ENCODE measurements at regions not wholly inside any gene's neighbourhood (a gene's known extent, or its start where the extent isn't known, plus 50 kb on each side); places are given as distances from the start of the nearest gene placed in this dataset.
A peak's percentile ranks its signal among the peaks of the same experiment; 100 is the strongest.

GRCh38 chr9:129336601-129337331 is 158.7 kb upstream of the IER5L start:
- H3K27ac Mint-ChIP-seq: peak overlapping the region; percentile 69
- H3K36me3 Mint-ChIP-seq (ENCODE audit: low read depth): no peaks in the 10 kb centered on the region
- peak; percentile 65 for ATAC-seq (ENCODE audit: poor library complexity)
- POLR2A ChIA-PET: interaction anchor here (0.8 to 1.8 kb wide), 3 partner anchors 11 to 159 kb away, joined by 3 to 6 read pairs (median 3); partner anchors contain the start of gene IER5L
- CTCF ChIA-PET: no interaction called here
- no peaks in the 10 kb centered on the region for H3K27me3 Mint-ChIP-seq
- no peaks in the 10 kb centered on the region for H3K9me3 ChIP-seq (ENCODE audit: control insufficient read depth in 1 of 2, insufficient read depth in 1 of 2, low read length in 2 of 2)
- intact Hi-C loops (cut with DNase I, micrococcal nuclease): loop anchor here in 1 of 2 experiments (5.0 kb wide), 1 partner anchor 164 kb away; no protein-coding TSS in a partner anchor
- H3K27ac ChIP-seq (ENCODE audit: low read depth in 1 of 2, low read length in 2 of 2): no peak overlapping the region
- peak overlapping the region; percentile 54 for H3K4me3 ChIP-seq (ENCODE audit: low read length)
- H3K4me1 Mint-ChIP-seq (ENCODE audit: low read depth): peaks cover 27% of the 10 kb centered on the region
- no peaks in the 10 kb centered on the region for H3K9me3 Mint-ChIP-seq
- peak in 10 of 14 experiments; percentile 12 to 68 (median 35) for DNase-seq
- no peaks in the 10 kb centered on the region for H3K27me3 ChIP-seq (ENCODE audit: control insufficient read depth in 1 of 2, insufficient read depth in 2 of 2, low read length in 2 of 2)
- no peak for TF ChIP-seq CTCF (IDR thresholded peaks at IDR 0.05)
- no peaks in the 10 kb centered on the region for H3K36me3 ChIP-seq (ENCODE audit: insufficient read depth, low read length)
- peak overlapping the region; percentile 89 for H3K4me3 Mint-ChIP-seq
- peaks cover 36% of the 10 kb centered on the region for H3K4me1 ChIP-seq (ENCODE audit: insufficient read depth, low read length)

- Mint-ChIP-seq H3K27ac (no peak overlapping the region), H3K36me3 (ENCODE audit: low read depth) (no peaks in the 10 kb centered on the region), H3K27me3 (no peaks in the 10 kb centered on the region), H3K4me3 (peak overlapping the region; percentile 89), H3K9me3 (peaks cover under 1% of the 10 kb centered on the region), H3K4me1 (ENCODE audit: low read depth) (peaks cover 27% of the 10 kb centered on the region)
- intact Hi-C loops (cut with DNase I, micrococcal nuclease): loop anchor here in 1 of 2 experiments (5.0 kb wide), 1 partner anchor 164 kb away; no protein-coding TSS in a partner anchor
- H3K4me1 ChIP-seq (ENCODE audit: insufficient read depth, low read length): peaks cover 36% of the 10 kb centered on the region
- DNase-seq (no peak), ATAC-seq (ENCODE audit: poor library complexity) (no peak)
- CTCF ChIA-PET: no interaction called here
- H3K9me3 ChIP-seq (ENCODE audit: control insufficient read depth in 1 of 2, insufficient read depth in 1 of 2, low read length in 2 of 2): peaks cover 0 to 2% of the 10 kb centered on the region in 2 experiments
- H3K36me3 ChIP-seq (ENCODE audit: insufficient read depth, low read length): no peaks in the 10 kb centered on the region
- no peak for TF ChIP-seq CTCF (IDR thresholded peaks at IDR 0.05)
- POLR2A ChIA-PET: interaction anchor here (0.8 to 1.8 kb wide), 4 partner anchors 10 to 159 kb away, joined by 3 to 6 read pairs (median 4); partner anchors contain the start of gene IER5L
- no peaks in the 10 kb centered on the region for H3K27me3 ChIP-seq (ENCODE audit: control insufficient read depth in 1 of 2, insufficient read depth in 2 of 2, low read length in 2 of 2)
- peak overlapping the region; percentile 54 for H3K4me3 ChIP-seq (ENCODE audit: low read length)
- H3K27ac ChIP-seq (ENCODE audit: low read depth in 1 of 2, low read length in 2 of 2): no peak overlapping the region
These were observed 158.1 kb upstream of the IER5L start for GRCh38 chr9:129336130-129336528.

GRCh38 chr9:129335464-129336129 is 157.5 kb upstream of the IER5L start:
- H3K4me1 ChIP-seq (ENCODE audit: insufficient read depth, low read length): peaks cover 36% of the 10 kb centered on the region
- POLR2A ChIA-PET: interaction anchor here (0.8 to 1.8 kb wide), 4 partner anchors 10 to 28 kb away, joined by 3 to 6 read pairs (median 4); no protein-coding TSS in a partner anchor
- no peak overlapping the region for H3K27ac Mint-ChIP-seq

More at GRCh38 chr9:129335464-129336129, 157.5 kb upstream of the IER5L start:
- no peaks in the 10 kb centered on the region for H3K27me3 ChIP-seq (ENCODE audit: control insufficient read depth in 1 of 2, insufficient read depth in 2 of 2, low read length in 2 of 2)
- H3K4me3 ChIP-seq (ENCODE audit: low read length): no peak overlapping the region
- DNase-seq: no peak
- H3K36me3 Mint-ChIP-seq (ENCODE audit: low read depth): no peaks in the 10 kb centered on the region
- H3K4me3 Mint-ChIP-seq: peak overlapping the region; percentile 89
- intact Hi-C loops (cut with DNase I, micrococcal nuclease): loop anchor here in 1 of 2 experiments (5.0 kb wide), 1 partner anchor 163 kb away; no protein-coding TSS in a partner anchor
- H3K36me3 ChIP-seq (ENCODE audit: insufficient read depth, low read length): no peaks in the 10 kb centered on the region
- H3K27ac ChIP-seq (ENCODE audit: low read depth in 1 of 2, low read length in 2 of 2): no peak overlapping the region
- H3K27me3 Mint-ChIP-seq: no peaks in the 10 kb centered on the region
- H3K4me1 Mint-ChIP-seq (ENCODE audit: low read depth): peaks cover 27% of the 10 kb centered on the region
- H3K9me3 Mint-ChIP-seq: peaks cover 4% of the 10 kb centered on the region
- ATAC-seq (ENCODE audit: poor library complexity): no peak
- CTCF ChIA-PET: no interaction called here
- peaks cover 4 to 7% of the 10 kb centered on the region in 2 experiments for H3K9me3 ChIP-seq (ENCODE audit: control insufficient read depth in 1 of 2, insufficient read depth in 1 of 2, low read length in 2 of 2)
- no peak for TF ChIP-seq CTCF (IDR thresholded peaks at IDR 0.05)

All from CD4-positive, alpha-beta T cell (primary cell).